ENCODE measurements at regions not wholly inside any gene's neighbourhood (a gene's known extent, or its start where the extent isn't known, plus 50 kb on each side); places are given as distances from the start of the nearest gene placed in this dataset.

- Histone ChIP-seq H3K18ac (ENCODE audit: low read depth, low read length) (no peak overlapping the region), H2BK20ac (ENCODE audit: low read depth, low read length) (no peak overlapping the region), H3K56ac (ENCODE audit: extremely low read depth, insufficient read depth, low read length) (no peak overlapping the region), H3K23ac (ENCODE audit: low read depth, low read length) (no peak overlapping the region), H2AK9ac (replicated peaks; ENCODE audit: low read depth, low read length, poor library complexity) (no peak overlapping the region), H2AFZ (replicated peaks; ENCODE audit: low read length, poor library complexity) (no peak overlapping the region), H4K5ac (ENCODE audit: low read depth, low read length) (no peak overlapping the region), H3K36me3 (ENCODE audit: control insufficient read depth, insufficient read depth, low read length) (no peaks in the 10 kb centered on the region), H3K4me3 (ENCODE audit: insufficient read depth, low read depth, low read length) (no peak overlapping the region), H3K4me2 (ENCODE audit: low read depth, low read length) (no peak overlapping the region), H3K9ac (ENCODE audit: low read depth, low read length) (no peak overlapping the region), H4K20me1 (ENCODE audit: insufficient read depth, low read length) (no peaks in the 10 kb centered on the region), H3K4me1 (ENCODE audit: control insufficient read depth, insufficient read depth, low read length) (no peaks in the 10 kb centered on the region), H3K27me3 (ENCODE audit: control insufficient read depth, insufficient read depth, low read length) (no peaks in the 10 kb centered on the region), H3K4ac (ENCODE audit: low read depth, low read length) (no peak overlapping the region), H3K9me3 (ENCODE audit: control insufficient read depth, insufficient read depth, low read length) (peaks cover 9% of the 10 kb centered on the region; the same call in 1 of the 2 replicates), H2BK15ac (ENCODE audit: low read depth, low read length) (no peak overlapping the region), H2BK120ac (ENCODE audit: low read depth, low read length) (no peak overlapping the region), H3K14ac (replicated peaks; ENCODE audit: low read depth, low read length) (no peak overlapping the region), H4K8ac (ENCODE audit: low read depth in 2 of 2, low read length in 2 of 2) (no peak overlapping the region), H3K79me1 (ENCODE audit: low read depth in 1 of 2, low read length in 2 of 2) (no peaks in the 10 kb centered on the region), H3K27ac (ENCODE audit: insufficient read depth, low read length) (no peak overlapping the region), H3K9me1 (ENCODE audit: insufficient read depth, low read length) (no peaks in the 10 kb centered on the region), H4K91ac (ENCODE audit: insufficient read depth, low read depth, low read length) (no peak overlapping the region), H2AK5ac (ENCODE audit: low read depth, low read length) (no peak overlapping the region), H2BK5ac (ENCODE audit: low read depth, low read length, poor library complexity, severe bottlenecking) (no peak overlapping the region)
- dilution Hi-C loops (cut with HindIII; ENCODE audit: low sequenced_read_pairs, unreplicated experiment), result no loop called here
- intact Hi-C loops (cut with micrococcal nuclease), result no loop called here
- in situ Hi-C loops (cut with MboI; ENCODE audit: low sequenced_read_pairs), result no loop called here
- WGBS, 2 experiments (ENCODE audit: extremely low coverage in 2 of 2, insufficient read length in 1 of 2), result no CpG with 5 or more reads among the region's 2 CpGs
- no TSS peak for BruUV-seq (replicated peaks)
- no peak for TF ChIP-seq RFX5 (IDR thresholded peaks at IDR 0.05; ENCODE audit: low read depth, low read length)
- no peak for TF ChIP-seq CTCF (conservative IDR thresholded peaks at IDR 0.05; ENCODE audit: low read depth, low read length)
- no peak for TF ChIP-seq RCOR1 (IDR thresholded peaks at IDR 0.05; ENCODE audit: insufficient replicate concordance, low read length)
- TF ChIP-seq MAFK (IDR thresholded peaks at IDR 0.05; ENCODE audit: low read depth, low read length), result no peak
- TF ChIP-seq CHD1 (IDR thresholded peaks at IDR 0.05; ENCODE audit: low read depth, low read length), result no peak
- no peak for TF ChIP-seq MAZ (IDR thresholded peaks at IDR 0.05; ENCODE audit: borderline replicate concordance, low read depth, low read length)
- TF ChIP-seq NFE2L2 (IDR thresholded peaks at IDR 0.05; ENCODE audit: low read depth, low read length), result 0 out of 2 replicates have a peak, but pooled peaks have one; percentile 36
- CTCF ChIA-PET, result no interaction called here
- DNase-seq (no peak), ATAC-seq (ENCODE audit: low read depth) (no peak)
- POLR2A ChIA-PET (ENCODE audit: unreplicated experiment), result no interaction called here
Measured at GRCh38 chr16:25626172-25626571, 65.6 kb upstream of the HS3ST4 start.
